GM12878 (cell line): ENCODE measurements at regions not wholly inside any gene's neighbourhood (a gene's known extent, or its start where the extent isn't known, plus 50 kb on each side); places are given as distances from the start of the nearest gene placed in this dataset.

Source experiments
- CTCF ChIP-seq, 3 experiments: IDR thresholded peaks in 2 of 3; conservative IDR thresholded peaks in 1 of 3; 2 replicates each; pipeline ENCODE4 v1.5.1; 2011; ENCODE audit warnings: low read depth in 3 of 3, low read length in 3 of 3, mild to moderate bottlenecking in 3 of 3, control low read depth in 2 of 3, moderate library complexity in 2 of 3, inconsistent platforms in 1 of 3, mixed read lengths in 1 of 3; ENCODE audit not compliant: control insufficient read depth in 2 of 3, insufficient read depth in 1 of 3; ENCODE audit errors: extremely low read depth in 1 of 3
- POLR2AphosphoS5 ChIP-seq: IDR thresholded peaks from 2 replicates; pipeline ENCODE4 v1.6.1; 2011; ENCODE audit warnings: mild to moderate bottlenecking, low read length, inconsistent platforms

GRCh38 chr3:168398371-168399025 lies 302.8 kb upstream of the GOLIM4 start:
- no peak for TF ChIP-seq CTCF (IDR thresholded peaks at IDR 0.05 in 2 of 3, conservative IDR thresholded peaks at IDR 0.05 in 1 of 3; ENCODE audit: control insufficient read depth in 2 of 3, extremely low read depth in 1 of 3, insufficient read depth in 1 of 3, low read depth in 3 of 3, low read length in 3 of 3)
- no peak for TF ChIP-seq POLR2AphosphoS5
